Nephron (organoid): ENCODE measurements at regions not wholly inside any gene's neighbourhood (a gene's known extent, or its start where the extent isn't known, plus 50 kb on each side); places are given as distances from the start of the nearest gene placed in this dataset.

Experiments used
- H3K27ac Mint-ChIP-seq, 3 experiments: 2 replicates each; pipeline ENCODE4 v1.8.0; 2020; ENCODE audit warnings: mixed read lengths in 3 of 3, mild to moderate bottlenecking in 2 of 3, moderate library complexity in 1 of 3
- H3K27me3 Mint-ChIP-seq: 2 replicates; pipeline ENCODE4 v1.8.0; 2021; ENCODE audit warnings: low read depth, mild to moderate bottlenecking, moderate library complexity, mixed read lengths
- H3K36me3 Mint-ChIP-seq: 2 replicates; pipeline ENCODE4 v1.8.0; 2020; ENCODE audit warnings: low read depth, mixed read lengths
- H3K4me1 Mint-ChIP-seq: 2 replicates; pipeline ENCODE4 v1.8.0; 2020; ENCODE audit warnings: mixed read lengths
- H3K4me3 Mint-ChIP-seq, 3 experiments: 2 replicates each; pipeline ENCODE4 v1.8.0; 2020; ENCODE audit warnings: mild to moderate bottlenecking in 3 of 3, mixed read lengths in 3 of 3, moderate library complexity in 2 of 3
- H3K9me3 Mint-ChIP-seq: 2 replicates; pipeline ENCODE4 v1.8.0; 2020; ENCODE audit warnings: mixed read lengths
- CTCF ChIP-seq, 3 experiments: fragments of 200-600 bp; sonication (generic); IDR thresholded peaks; one replicate each; pipeline ENCODE4 v1.5.0; 2021; ENCODE audit warnings: antibody characterized with exemption in 3 of 3; ENCODE audit not compliant: unreplicated experiment in 3 of 3

GRCh38 chr18:33924576-33924975, 300.1 kb downstream of the NOL4 start:
- H3K27me3 Mint-ChIP-seq: peaks cover 3% of the 10 kb centered on the region

GRCh38 chr18:33923980-33924379, 300.7 kb downstream of the NOL4 start:
- H3K9me3 Mint-ChIP-seq: no peaks in the 10 kb centered on the region
- no peaks in the 10 kb centered on the region for H3K4me1 Mint-ChIP-seq
- no peak overlapping the region for H3K27ac Mint-ChIP-seq
- H3K4me3 Mint-ChIP-seq: no peak overlapping the region
- TF ChIP-seq CTCF (IDR thresholded peaks at IDR 0.05; ENCODE audit: unreplicated experiment in 3 of 3): no peak
- no peaks in the 10 kb centered on the region for H3K27me3 Mint-ChIP-seq
- no peaks in the 10 kb centered on the region for H3K36me3 Mint-ChIP-seq

More at GRCh38 chr18:33924576-33924975, 300.1 kb downstream of the NOL4 start:
- Mint-ChIP-seq H3K27ac (no peak overlapping the region), H3K9me3 (no peaks in the 10 kb centered on the region), H3K4me3 (no peak overlapping the region), H3K4me1 (no peaks in the 10 kb centered on the region), H3K36me3 (no peaks in the 10 kb centered on the region)
- TF ChIP-seq CTCF (IDR thresholded peaks at IDR 0.05; ENCODE audit: unreplicated experiment in 3 of 3): no peak

GRCh38 chr18:33918571-33918970, 306.1 kb downstream of the NOL4 start:
- Mint-ChIP-seq H3K27ac (no peak overlapping the region), H3K4me1 (no peaks in the 10 kb centered on the region), H3K36me3 (no peaks in the 10 kb centered on the region), H3K4me3 (no peak overlapping the region), H3K9me3 (no peaks in the 10 kb centered on the region), H3K27me3 (no peaks in the 10 kb centered on the region)
- no peak for TF ChIP-seq CTCF (IDR thresholded peaks at IDR 0.05; ENCODE audit: unreplicated experiment in 3 of 3)

- no peak for TF ChIP-seq CTCF (IDR thresholded peaks at IDR 0.05; ENCODE audit: unreplicated experiment in 3 of 3)
- Mint-ChIP-seq H3K4me1 (no peaks in the 10 kb centered on the region), H3K27me3 (no peaks in the 10 kb centered on the region), H3K4me3 (no peak overlapping the region), H3K36me3 (no peaks in the 10 kb centered on the region), H3K27ac (no peak overlapping the region), H3K9me3 (no peaks in the 10 kb centered on the region)
Observed at GRCh38 chr18:33916200-33916599, 308.5 kb downstream of the NOL4 start.

- no peaks in the 10 kb centered on the region for H3K36me3 Mint-ChIP-seq
Observed at GRCh38 chr18:33914399-33914798, 310.3 kb downstream of the NOL4 start.

More at GRCh38 chr18:33914399-33914798, 310.3 kb downstream of the NOL4 start:
- no peaks in the 10 kb centered on the region for H3K9me3 Mint-ChIP-seq
- H3K4me1 Mint-ChIP-seq: no peaks in the 10 kb centered on the region
- TF ChIP-seq CTCF (IDR thresholded peaks at IDR 0.05; ENCODE audit: unreplicated experiment in 3 of 3): no peak
- no peak overlapping the region for H3K27ac Mint-ChIP-seq
- H3K27me3 Mint-ChIP-seq: no peaks in the 10 kb centered on the region
- no peak overlapping the region for H3K4me3 Mint-ChIP-seq
